OCI-LY7 (cell line): ENCODE measurements at regions not wholly inside any gene's neighbourhood (a gene's known extent, or its start where the extent isn't known, plus 50 kb on each side); places are given as distances from the start of the nearest gene placed in this dataset.

Experiments
- EZH2phosphoT487 ChIP-seq: fragments of 200-600 bp; sonication (generic); IDR thresholded peaks from 2 replicates; pipeline ENCODE4 v1.6.1; 2018; ENCODE audit warnings: low read depth, borderline replicate concordance, mild to moderate bottlenecking, mixed run types, antibody characterized with exemption, low read length, moderate library complexity, mixed read lengths
- TF ChIP-seq, protein P1 (sequence below): fragments of 200-600 bp; sonication (generic); conservative IDR thresholded peaks from 2 replicates; pipeline ENCODE4 v1.5.1; 2014; ENCODE audit warnings: mild to moderate bottlenecking, antibody characterized with exemption, low read length, moderate library complexity, mixed read lengths

DNA sequence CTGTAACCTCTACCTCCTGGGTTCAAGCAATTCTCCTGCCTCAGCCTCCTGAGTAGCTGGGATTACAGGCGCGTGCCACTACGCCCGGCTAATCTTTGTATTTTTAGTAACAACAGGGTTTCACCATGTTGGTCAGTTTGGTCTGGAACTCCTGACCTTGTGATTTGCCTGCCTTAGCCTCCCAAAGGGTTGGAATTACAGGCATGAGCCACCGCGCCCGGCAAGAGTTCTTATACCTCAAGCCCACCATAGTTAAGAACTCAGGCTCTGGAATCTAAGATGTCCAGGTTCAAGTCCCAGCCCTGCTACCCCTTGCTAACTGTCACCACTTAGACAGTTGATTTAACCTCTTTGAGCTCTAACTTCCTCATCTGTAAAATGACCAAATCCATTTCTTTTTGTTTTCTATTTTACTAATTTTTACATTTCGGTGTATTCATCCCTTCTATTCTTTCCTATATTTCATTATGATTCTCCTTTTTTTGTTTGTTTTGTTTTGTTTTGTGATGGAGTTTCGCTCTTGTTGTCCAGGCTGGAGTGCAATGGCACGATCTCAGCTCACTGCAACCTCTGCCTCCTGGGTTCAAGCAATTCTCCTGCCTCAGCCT is 104.8 kb upstream of the ZNF217 start:
- TF ChIP-seq, protein P1, sequence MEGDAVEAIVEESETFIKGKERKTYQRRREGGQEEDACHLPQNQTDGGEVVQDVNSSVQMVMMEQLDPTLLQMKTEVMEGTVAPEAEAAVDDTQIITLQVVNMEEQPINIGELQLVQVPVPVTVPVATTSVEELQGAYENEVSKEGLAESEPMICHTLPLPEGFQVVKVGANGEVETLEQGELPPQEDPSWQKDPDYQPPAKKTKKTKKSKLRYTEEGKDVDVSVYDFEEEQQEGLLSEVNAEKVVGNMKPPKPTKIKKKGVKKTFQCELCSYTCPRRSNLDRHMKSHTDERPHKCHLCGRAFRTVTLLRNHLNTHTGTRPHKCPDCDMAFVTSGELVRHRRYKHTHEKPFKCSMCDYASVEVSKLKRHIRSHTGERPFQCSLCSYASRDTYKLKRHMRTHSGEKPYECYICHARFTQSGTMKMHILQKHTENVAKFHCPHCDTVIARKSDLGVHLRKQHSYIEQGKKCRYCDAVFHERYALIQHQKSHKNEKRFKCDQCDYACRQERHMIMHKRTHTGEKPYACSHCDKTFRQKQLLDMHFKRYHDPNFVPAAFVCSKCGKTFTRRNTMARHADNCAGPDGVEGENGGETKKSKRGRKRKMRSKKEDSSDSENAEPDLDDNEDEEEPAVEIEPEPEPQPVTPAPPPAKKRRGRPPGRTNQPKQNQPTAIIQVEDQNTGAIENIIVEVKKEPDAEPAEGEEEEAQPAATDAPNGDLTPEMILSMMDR: no peak
- no peak for TF ChIP-seq EZH2phosphoT487
